Naive B cell (primary cell): ENCODE measurements at regions not wholly inside any gene's neighbourhood (a gene's known extent, or its start where the extent isn't known, plus 50 kb on each side); places are given as distances from the start of the nearest gene placed in this dataset.

Source experiments
- ATAC-seq, 2 donors: fragments of 150-1000 bp; cut with Tn5 transposase; 2 replicates each; pipeline ENCODE4 v1.10.0; 2021; ENCODE audit warnings: low read depth in 2 of 2, mild to moderate bottlenecking in 2 of 2, moderate library complexity in 2 of 2
- DNase-seq: peaks from one replicate; pipeline ENCODE4 v3.0.0; 2022
- H3K27ac Mint-ChIP-seq, 6 donors: one replicate each; pipeline ENCODE4 v1.8.0; 2020 to 2022; ENCODE audit warnings: mild to moderate bottlenecking in 6 of 6, mixed read lengths in 6 of 6, moderate library complexity in 5 of 6, inconsistent platforms in 2 of 6
- H3K27me3 Mint-ChIP-seq, 3 donors: one replicate each; pipeline ENCODE4 v1.8.0; 2021 to 2022; ENCODE audit warnings: mixed read lengths in 3 of 3, mild to moderate bottlenecking in 1 of 3
- H3K36me3 Mint-ChIP-seq, 2 donors: one replicate each; pipeline ENCODE4 v1.8.0; 2020 to 2022; ENCODE audit warnings: mixed read lengths in 2 of 2, inconsistent platforms in 1 of 2, mild to moderate bottlenecking in 1 of 2
- H3K4me1 Mint-ChIP-seq, 3 donors: one replicate each; pipeline ENCODE4 v1.8.0; 2020 to 2022; ENCODE audit warnings: mixed read lengths in 3 of 3, inconsistent platforms in 1 of 3, mild to moderate bottlenecking in 1 of 3, moderate library complexity in 1 of 3
- H3K4me3 Mint-ChIP-seq, 8 donors: one replicate each; pipeline ENCODE4 v1.8.0; 2020 to 2022; ENCODE audit warnings: mild to moderate bottlenecking in 8 of 8, mixed read lengths in 8 of 8, moderate library complexity in 8 of 8, inconsistent platforms in 2 of 8
- H3K9me3 Mint-ChIP-seq, 7 donors: one replicate each; pipeline ENCODE4 v1.8.0; 2020 to 2022; ENCODE audit warnings: mixed read lengths in 7 of 7, mild to moderate bottlenecking in 5 of 7, inconsistent platforms in 2 of 7, moderate library complexity in 1 of 7

DNA sequence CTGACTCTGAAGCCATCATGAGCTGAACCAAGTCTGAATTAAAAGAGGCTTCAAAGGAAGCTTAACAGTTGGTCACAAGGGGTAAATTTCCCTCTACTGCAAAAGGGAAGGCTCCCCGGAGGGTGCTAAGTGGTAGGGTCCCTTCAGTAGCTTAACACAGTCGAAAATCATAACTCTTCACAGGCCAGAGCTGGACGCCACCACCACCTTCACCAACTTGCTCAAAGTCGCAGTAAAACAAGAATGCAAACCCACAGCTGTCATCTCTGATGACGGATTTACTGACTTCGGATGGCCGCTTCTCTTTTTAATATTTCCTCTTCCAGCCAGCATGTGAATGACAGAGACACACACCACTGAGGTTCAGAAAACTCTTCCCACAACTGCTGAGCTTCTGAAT, 144.7 kb upstream of the FBXL4 start:
- Mint-ChIP-seq H3K4me3 (no peak overlapping the region), H3K9me3 (peaks cover 0 to 2% (median 0%) of the 10 kb centered on the region in 7 donors), H3K4me1 (no peaks in the 10 kb centered on the region), H3K27me3 (peaks cover 31 to 44% (median 42%) of the 10 kb centered on the region in 3 donors), H3K27ac (no peak overlapping the region), H3K36me3 (no peaks in the 10 kb centered on the region)
- ATAC-seq (no peak), DNase-seq (no peak)

GRCh38 chr6:99091985-99092384, 144.2 kb upstream of the FBXL4 start:
- peaks cover 0 to 2% (median 0%) of the 10 kb centered on the region in 7 donors for H3K9me3 Mint-ChIP-seq
- H3K36me3 Mint-ChIP-seq, result no peaks in the 10 kb centered on the region
- DNase-seq (no peak), ATAC-seq (no peak)
- no peak overlapping the region for H3K4me3 Mint-ChIP-seq
- H3K27me3 Mint-ChIP-seq, result peaks cover 31 to 44% (median 42%) of the 10 kb centered on the region in 3 donors
- H3K4me1 Mint-ChIP-seq, result no peaks in the 10 kb centered on the region
- H3K27ac Mint-ChIP-seq, result no peak overlapping the region

DNA sequence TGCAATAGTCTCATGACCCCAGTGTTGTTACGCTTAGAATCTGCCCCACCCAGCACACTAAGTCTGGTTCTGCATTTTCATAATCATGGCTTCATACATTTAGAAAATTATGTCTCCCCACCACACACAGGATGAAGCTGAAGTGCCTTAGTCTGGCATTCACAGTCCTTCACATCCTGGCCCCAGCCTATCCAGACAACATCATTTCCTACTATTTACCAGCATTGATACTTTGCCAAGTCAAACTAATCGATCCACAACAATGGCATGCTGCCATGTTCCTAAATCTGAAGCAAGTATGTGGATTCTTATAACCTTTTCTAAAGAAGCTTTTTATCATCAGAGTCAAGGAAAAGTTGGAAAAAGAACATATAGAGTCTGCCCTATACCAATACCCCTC, 132.4 kb upstream of the FBXL4 start:
- no peak for DNase-seq
- H3K27me3 Mint-ChIP-seq, result peaks cover 13 to 49% (median 15%) of the 10 kb centered on the region in 3 donors
- no peak for ATAC-seq
- no peaks in the 10 kb centered on the region for H3K36me3 Mint-ChIP-seq
- H3K27ac Mint-ChIP-seq, result no peak overlapping the region
- peaks cover 0 to 5% (median 0%) of the 10 kb centered on the region in 7 donors for H3K9me3 Mint-ChIP-seq
- H3K4me1 Mint-ChIP-seq, result no peaks in the 10 kb centered on the region
- H3K4me3 Mint-ChIP-seq, result no peak overlapping the region

DNA sequence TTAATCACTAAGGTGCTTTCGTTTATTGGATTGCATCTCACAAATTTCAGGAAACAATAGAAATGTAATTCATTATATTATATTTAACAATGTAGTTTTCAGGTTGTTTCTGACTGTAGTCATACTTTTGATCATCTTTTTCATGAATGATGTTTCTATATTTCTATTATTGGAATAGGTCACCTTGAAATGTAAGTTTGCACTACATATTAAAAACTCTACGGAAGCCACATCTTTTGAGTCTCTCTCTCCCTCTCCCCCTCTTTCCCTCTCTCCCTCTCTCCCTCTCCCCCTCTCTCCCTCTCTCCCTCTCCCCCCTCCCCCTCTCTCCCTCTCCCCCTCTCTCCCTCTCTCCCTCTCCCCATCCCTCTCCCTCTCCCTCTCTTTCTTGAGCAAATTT, 131.3 kb upstream of the FBXL4 start:
- Mint-ChIP-seq H3K36me3 (no peaks in the 10 kb centered on the region), H3K27ac (no peak overlapping the region), H3K9me3 (peaks cover 0 to 5% (median 0%) of the 10 kb centered on the region in 7 donors), H3K4me3 (no peak overlapping the region), H3K27me3 (peaks cover 13 to 55% (median 23%) of the 10 kb centered on the region in 3 donors), H3K4me1 (no peaks in the 10 kb centered on the region)
- DNase-seq, result no peak
- no peak for ATAC-seq

DNA sequence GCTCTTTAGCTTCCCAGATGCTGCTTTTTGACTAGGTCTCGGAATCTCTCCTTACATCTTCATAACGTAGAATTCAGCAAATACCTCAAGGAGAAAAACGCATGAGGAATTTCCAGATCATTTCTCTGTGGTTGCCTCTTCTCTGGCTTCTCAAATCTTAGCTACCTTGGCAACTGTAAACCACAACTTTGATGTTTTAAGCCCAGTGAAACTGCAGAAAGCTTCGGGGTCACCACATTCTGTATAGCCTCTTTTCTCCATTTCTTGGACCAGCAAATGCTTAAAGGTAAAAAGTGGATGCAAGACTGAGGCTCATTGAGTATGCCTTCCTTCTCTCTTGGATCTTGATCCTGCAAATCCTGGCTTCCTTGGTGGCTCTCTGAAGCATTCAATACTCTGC, 125.5 kb upstream of the FBXL4 start:
- no peaks in the 10 kb centered on the region for H3K4me1 Mint-ChIP-seq
- ATAC-seq, result no peak
- no peaks in the 10 kb centered on the region for H3K9me3 Mint-ChIP-seq
- DNase-seq, result no peak
- H3K27me3 Mint-ChIP-seq, result peaks cover 0 to 54% (median 37%) of the 10 kb centered on the region in 3 donors
- no peak overlapping the region for H3K4me3 Mint-ChIP-seq
- no peaks in the 10 kb centered on the region for H3K36me3 Mint-ChIP-seq
- H3K27ac Mint-ChIP-seq, result no peak overlapping the region

- Mint-ChIP-seq H3K27ac (no peak overlapping the region), H3K4me1 (no peaks in the 10 kb centered on the region), H3K27me3 (peaks cover 0 to 38% (median 15%) of the 10 kb centered on the region in 3 donors), H3K4me3 (no peak overlapping the region), H3K9me3 (no peaks in the 10 kb centered on the region), H3K36me3 (no peaks in the 10 kb centered on the region)
- DNase-seq (no peak), ATAC-seq (no peak)
Measured at GRCh38 chr6:99066044-99066443, 118.3 kb upstream of the FBXL4 start.

- ATAC-seq, result no peak
- H3K9me3 Mint-ChIP-seq, result no peaks in the 10 kb centered on the region
- H3K4me1 Mint-ChIP-seq, result no peaks in the 10 kb centered on the region
- no peak for DNase-seq
- no peak overlapping the region for H3K4me3 Mint-ChIP-seq
- H3K27me3 Mint-ChIP-seq, result peaks cover 0 to 32% (median 10%) of the 10 kb centered on the region in 3 donors
- no peak overlapping the region for H3K27ac Mint-ChIP-seq
- no peaks in the 10 kb centered on the region for H3K36me3 Mint-ChIP-seq
Measured at GRCh38 chr6:99064834-99065233, 117.1 kb upstream of the FBXL4 start.

GRCh38 chr6:99036672-99037071, 88.9 kb upstream of the FBXL4 start:
- H3K4me1 Mint-ChIP-seq, result no peaks in the 10 kb centered on the region
- H3K27ac Mint-ChIP-seq, result no peak overlapping the region
- no peak for ATAC-seq
- no peak overlapping the region for H3K4me3 Mint-ChIP-seq
- H3K36me3 Mint-ChIP-seq, result no peaks in the 10 kb centered on the region
- no peak for DNase-seq
- H3K9me3 Mint-ChIP-seq, result no peaks in the 10 kb centered on the region
- H3K27me3 Mint-ChIP-seq, result peaks cover 5 to 17% (median 16%) of the 10 kb centered on the region in 3 donors

- no peak for DNase-seq
- Mint-ChIP-seq H3K9me3 (peaks cover 2 to 12% (median 4%) of the 10 kb centered on the region in 7 donors), H3K27me3 (peaks cover 4 to 15% (median 14%) of the 10 kb centered on the region in 3 donors), H3K27ac (no peak overlapping the region), H3K4me3 (no peak overlapping the region), H3K36me3 (peaks cover 0 to 2% of the 10 kb centered on the region in 2 donors), H3K4me1 (no peaks in the 10 kb centered on the region)
- ATAC-seq, result no peak
Measured at GRCh38 chr6:99032396-99032795, 84.7 kb upstream of the FBXL4 start.

GRCh38 chr6:99031957-99032356, 84.2 kb upstream of the FBXL4 start:
- Mint-ChIP-seq H3K4me3 (no peak overlapping the region), H3K4me1 (no peaks in the 10 kb centered on the region), H3K36me3 (peaks cover 4 to 7% of the 10 kb centered on the region in 2 donors), H3K9me3 (peaks cover 6 to 16% (median 7%) of the 10 kb centered on the region in 7 donors), H3K27me3 (peaks cover 4 to 15% (median 11%) of the 10 kb centered on the region in 3 donors), H3K27ac (peak overlapping the region in 1 of 6 donors; percentile 0)
- ATAC-seq (no peak), DNase-seq (no peak)

DNA sequence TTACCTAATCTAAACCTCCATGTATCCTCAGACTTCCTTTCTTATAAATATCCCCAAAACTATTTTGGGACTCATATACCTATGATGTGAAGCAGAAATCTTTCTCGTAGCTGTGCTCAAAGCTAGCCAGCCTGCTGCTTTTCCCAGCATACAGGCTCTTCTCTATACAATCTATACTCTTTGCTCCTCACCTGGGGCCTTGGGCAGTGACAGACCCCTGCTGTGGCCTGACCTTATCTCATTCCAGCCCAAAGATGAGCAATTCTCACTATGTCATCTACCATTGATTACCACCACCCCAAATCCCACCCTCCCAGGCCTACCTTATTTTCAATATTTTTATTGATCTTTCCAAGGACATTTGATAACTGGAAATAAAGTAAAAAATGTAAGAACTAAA, 83.2 kb upstream of the FBXL4 start:
- H3K4me1 Mint-ChIP-seq, result no peaks in the 10 kb centered on the region
- no peak for ATAC-seq
- no peak overlapping the region for H3K4me3 Mint-ChIP-seq
- H3K27ac Mint-ChIP-seq, result no peak overlapping the region
- H3K27me3 Mint-ChIP-seq, result peaks cover 4 to 11% (median 9%) of the 10 kb centered on the region in 3 donors
- H3K36me3 Mint-ChIP-seq, result peaks cover 13 to 17% of the 10 kb centered on the region in 2 donors
- peaks cover 10 to 27% (median 17%) of the 10 kb centered on the region in 7 donors for H3K9me3 Mint-ChIP-seq
- no peak for DNase-seq

DNA sequence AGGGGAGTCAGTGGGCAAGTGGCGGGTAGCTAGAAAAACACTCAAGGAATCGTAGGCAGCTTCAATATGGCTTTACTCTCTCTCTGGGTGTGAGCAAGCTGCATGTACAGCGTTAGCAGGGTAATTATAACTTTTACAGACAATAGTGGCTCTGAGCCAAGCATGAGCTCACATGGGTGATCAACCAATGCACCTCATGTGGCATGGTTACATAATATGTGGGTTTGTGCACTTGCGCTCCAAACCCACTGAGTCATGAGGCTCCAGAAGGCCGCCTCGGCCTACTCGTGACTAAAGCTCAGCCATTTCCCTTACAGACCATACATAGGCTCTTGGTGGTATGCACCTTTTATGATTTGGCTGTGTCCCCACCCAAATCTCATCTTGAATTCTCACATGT, 78.4 kb upstream of the FBXL4 start:
- Mint-ChIP-seq H3K4me1 (no peaks in the 10 kb centered on the region), H3K27me3 (peaks cover 0 to 4% (median under 1%) of the 10 kb centered on the region in 3 donors), H3K36me3 (peaks cover 16 to 24% of the 10 kb centered on the region in 2 donors), H3K4me3 (no peak overlapping the region), H3K27ac (no peak overlapping the region), H3K9me3 (peaks cover 17 to 42% (median 29%) of the 10 kb centered on the region in 7 donors)
- DNase-seq (no peak), ATAC-seq (no peak)

GRCh38 chr6:99024089-99024488, 76.3 kb upstream of the FBXL4 start:
- Mint-ChIP-seq H3K4me1 (no peaks in the 10 kb centered on the region), H3K36me3 (peaks cover 16 to 24% of the 10 kb centered on the region in 2 donors), H3K27ac (no peak overlapping the region), H3K9me3 (peaks cover 17 to 42% (median 29%) of the 10 kb centered on the region in 7 donors), H3K4me3 (no peak overlapping the region), H3K27me3 (peaks cover 0 to 4% (median 0%) of the 10 kb centered on the region in 3 donors)
- ATAC-seq (no peak), DNase-seq (no peak)

DNA sequence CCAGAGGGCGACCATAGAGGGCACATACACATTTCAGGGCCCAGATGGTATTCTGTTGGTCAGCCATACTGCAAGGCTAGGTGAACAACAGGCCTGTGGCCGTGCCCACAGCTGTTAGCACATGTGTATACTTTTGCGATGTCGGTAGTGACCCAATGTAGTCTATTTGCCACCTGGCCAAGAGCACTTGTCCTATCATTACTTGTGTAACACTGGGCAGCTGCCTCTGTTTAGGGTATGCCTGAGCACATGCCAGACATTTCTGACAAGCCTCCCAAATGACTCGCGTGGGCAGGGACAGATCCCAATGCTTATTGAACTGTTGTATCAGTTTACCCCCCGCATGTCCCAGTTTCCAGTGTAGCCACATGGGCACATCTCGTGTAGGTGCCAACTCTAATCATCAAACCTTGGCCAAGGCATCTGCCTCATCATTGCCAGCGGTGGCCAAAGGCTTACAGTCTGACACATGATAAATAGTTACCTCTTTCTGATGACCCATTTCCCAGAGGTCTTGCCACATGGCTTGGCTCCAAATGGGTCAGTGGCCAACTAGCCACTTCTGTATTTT, 74.4 kb upstream of the FBXL4 start:
- Mint-ChIP-seq H3K27me3 (peaks cover 5 to 10% (median 8%) of the 10 kb centered on the region in 3 donors), H3K9me3 (peaks cover 14 to 30% (median 22%) of the 10 kb centered on the region in 7 donors), H3K4me1 (no peaks in the 10 kb centered on the region), H3K27ac (no peak overlapping the region), H3K4me3 (no peak overlapping the region), H3K36me3 (peaks cover 13 to 19% of the 10 kb centered on the region in 2 donors)
- no peak for ATAC-seq
- no peak for DNase-seq
